ENCODE measurements at regions not wholly inside any gene's neighbourhood (a gene's known extent, or its start where the extent isn't known, plus 50 kb on each side); places are given as distances from the start of the nearest gene placed in this dataset.
A peak's percentile ranks its signal among the peaks of the same experiment; 100 is the strongest.

GRCh38 chr4:128521648-128522111 lies 234.1 kb upstream of the PGRMC2 start (continued):
- no peak for TF ChIP-seq KLF13 (tag; IDR thresholded peaks at IDR 0.05; ENCODE audit: borderline replicate concordance, low read depth)
- 0 out of 2 replicates have a peak, but pooled peaks have one; percentile 21 for TF ChIP-seq ZNF589 (CRISPR knock-in tag; IDR thresholded peaks at IDR 0.05; ENCODE audit: low read depth)
- no peak for TF ChIP-seq ZBTB2 (IDR thresholded peaks at IDR 0.05)
- TF ChIP-seq STAT6 (CRISPR knock-in tag; IDR thresholded peaks at IDR 0.05) = no peak
- TF ChIP-seq CREB3 (tag; conservative IDR thresholded peaks at IDR 0.05; ENCODE audit: low read depth) = no peak
- no peak for TF ChIP-seq JUNB (CRISPR knock-in tag; conservative IDR thresholded peaks at IDR 0.05)
- TF ChIP-seq BCLAF1 (IDR thresholded peaks at IDR 0.05; ENCODE audit: borderline replicate concordance in 1 of 2, control insufficient read depth in 1 of 2, low read depth in 2 of 2, low read length in 1 of 2) = no peak
- TF ChIP-seq EHMT2 (IDR thresholded peaks at IDR 0.05) = no peak
- TF ChIP-seq GABPA (tag; conservative IDR thresholded peaks at IDR 0.05; ENCODE audit: low read depth) = no peak
- TF ChIP-seq ZBED1 (IDR thresholded peaks at IDR 0.05) = no peak
- no peak for TF ChIP-seq RBBP5 (IDR thresholded peaks at IDR 0.05; ENCODE audit: borderline replicate concordance, insufficient read depth, low read length, poor library complexity, severe bottlenecking)
- no peak for TF ChIP-seq PKNOX1 (IDR thresholded peaks at IDR 0.05)
- no peak for TF ChIP-seq ZNF41 (CRISPR knock-in tag; conservative IDR thresholded peaks at IDR 0.05)
- no peak for TF ChIP-seq SIN3A (IDR thresholded peaks at IDR 0.05; ENCODE audit: borderline replicate concordance in 2 of 2, control insufficient read depth in 1 of 2, low read depth in 2 of 2, low read length in 2 of 2)
- TF ChIP-seq CREM (IDR thresholded peaks at IDR 0.05; ENCODE audit: low read depth) = no peak
- TF ChIP-seq THAP7 (CRISPR knock-in tag; IDR thresholded peaks at IDR 0.05) = no peak
